Brain microvascular endothelial cell (primary cell): ENCODE measurements at regions not wholly inside any gene's neighbourhood (a gene's known extent, or its start where the extent isn't known, plus 50 kb on each side); places are given as distances from the start of the nearest gene placed in this dataset.

Experiments
- DNase-seq: peaks from one replicate; pipeline ENCODE4 v3.0.0-alpha.2; 2020
- H3K27ac ChIP-seq: fragments of 250-450 bp; sonication (Bioruptor Pico); 2 replicates; pipeline ENCODE4 v1.5.1; 2020; ENCODE audit warnings: mild to moderate bottlenecking, moderate library complexity
- H3K27me3 ChIP-seq: fragments of 250-450 bp; sonication (Bioruptor Pico); replicated peaks from 2 replicates; pipeline ENCODE4 v1.5.1; 2020; ENCODE audit warnings: mild to moderate bottlenecking
- H3K36me3 ChIP-seq: fragments of 250-450 bp; sonication (Bioruptor Pico); replicated peaks from 2 replicates; pipeline ENCODE4 v1.5.1; 2020; ENCODE audit warnings: mild to moderate bottlenecking
- H3K4me3 ChIP-seq: 2 replicates; pipeline ENCODE4 v1.5.1; 2011; ENCODE audit warnings: low read depth, mild to moderate bottlenecking, control low read depth, low read length, moderate library complexity
- in situ Hi-C: cut with HindIII; loops from 2 replicates; pipeline ENCODE4 v1.10.0; 2017; ENCODE audit warnings: low sequenced_read_pairs, low pct_ligation_motif_present
- TF ChIP-seq, protein P1 (sequence below): IDR thresholded peaks from 2 replicates; pipeline ENCODE4 v1.5.1; 2011; ENCODE audit warnings: low read depth, mild to moderate bottlenecking, moderate library complexity, low read length, control low read depth, inconsistent platforms; ENCODE audit errors: missing control alignments

DNA sequence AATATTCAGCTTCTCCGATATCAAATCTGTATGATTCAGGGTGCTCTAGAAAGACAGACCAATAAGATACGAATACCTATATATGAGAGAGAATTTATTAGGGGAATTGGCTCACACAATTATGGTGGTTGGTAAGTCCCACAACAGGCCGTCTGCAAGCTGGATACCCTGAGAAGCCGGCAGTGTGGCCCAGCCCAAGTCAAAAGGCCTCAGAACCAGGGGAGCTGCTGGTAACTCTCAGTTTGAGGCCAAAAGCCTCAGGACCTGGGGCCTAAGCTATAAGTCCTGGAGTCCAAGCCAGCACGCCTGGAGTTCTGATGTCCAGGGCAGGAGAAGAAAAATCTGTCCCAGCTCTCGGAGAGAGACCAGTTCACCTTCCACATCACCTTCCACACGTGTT is 318.7 kb downstream of the BRD1 start:
- no peak overlapping the region for H3K27ac ChIP-seq
- TF ChIP-seq, protein P1, sequence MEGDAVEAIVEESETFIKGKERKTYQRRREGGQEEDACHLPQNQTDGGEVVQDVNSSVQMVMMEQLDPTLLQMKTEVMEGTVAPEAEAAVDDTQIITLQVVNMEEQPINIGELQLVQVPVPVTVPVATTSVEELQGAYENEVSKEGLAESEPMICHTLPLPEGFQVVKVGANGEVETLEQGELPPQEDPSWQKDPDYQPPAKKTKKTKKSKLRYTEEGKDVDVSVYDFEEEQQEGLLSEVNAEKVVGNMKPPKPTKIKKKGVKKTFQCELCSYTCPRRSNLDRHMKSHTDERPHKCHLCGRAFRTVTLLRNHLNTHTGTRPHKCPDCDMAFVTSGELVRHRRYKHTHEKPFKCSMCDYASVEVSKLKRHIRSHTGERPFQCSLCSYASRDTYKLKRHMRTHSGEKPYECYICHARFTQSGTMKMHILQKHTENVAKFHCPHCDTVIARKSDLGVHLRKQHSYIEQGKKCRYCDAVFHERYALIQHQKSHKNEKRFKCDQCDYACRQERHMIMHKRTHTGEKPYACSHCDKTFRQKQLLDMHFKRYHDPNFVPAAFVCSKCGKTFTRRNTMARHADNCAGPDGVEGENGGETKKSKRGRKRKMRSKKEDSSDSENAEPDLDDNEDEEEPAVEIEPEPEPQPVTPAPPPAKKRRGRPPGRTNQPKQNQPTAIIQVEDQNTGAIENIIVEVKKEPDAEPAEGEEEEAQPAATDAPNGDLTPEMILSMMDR, result no peak
- H3K36me3 ChIP-seq, result no peaks in the 10 kb centered on the region
- H3K4me3 ChIP-seq, result no peak overlapping the region
- no peak for DNase-seq
- H3K27me3 ChIP-seq, result no peaks in the 10 kb centered on the region
- in situ Hi-C loops, result no loop called here

DNA sequence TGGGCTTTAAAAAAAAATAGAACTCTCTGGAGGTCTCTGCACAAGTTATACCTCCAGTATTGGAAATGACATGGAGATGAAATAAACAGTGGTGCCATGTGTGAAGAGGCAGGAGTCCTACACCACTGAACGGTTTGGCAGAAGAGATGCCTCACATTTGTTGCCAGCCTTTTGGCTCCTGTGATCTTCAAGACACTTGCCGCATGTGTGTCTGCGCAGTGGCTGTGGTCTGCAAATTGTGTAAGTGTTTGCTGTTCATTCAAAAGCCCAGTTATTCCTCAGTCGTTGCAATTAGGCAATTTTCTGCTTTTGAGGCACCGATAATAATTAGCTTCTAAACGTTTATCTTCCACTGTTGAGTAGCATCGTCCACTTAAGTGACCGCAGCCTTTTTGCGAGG is 319.1 kb downstream of the BRD1 start:
- Histone ChIP-seq H3K27ac (no peak overlapping the region), H3K4me3 (no peak overlapping the region), H3K36me3 (no peaks in the 10 kb centered on the region), H3K27me3 (no peaks in the 10 kb centered on the region)
- DNase-seq, result no peak
- TF ChIP-seq, protein P1, result no peak
- in situ Hi-C loops, result no loop called here

DNA sequence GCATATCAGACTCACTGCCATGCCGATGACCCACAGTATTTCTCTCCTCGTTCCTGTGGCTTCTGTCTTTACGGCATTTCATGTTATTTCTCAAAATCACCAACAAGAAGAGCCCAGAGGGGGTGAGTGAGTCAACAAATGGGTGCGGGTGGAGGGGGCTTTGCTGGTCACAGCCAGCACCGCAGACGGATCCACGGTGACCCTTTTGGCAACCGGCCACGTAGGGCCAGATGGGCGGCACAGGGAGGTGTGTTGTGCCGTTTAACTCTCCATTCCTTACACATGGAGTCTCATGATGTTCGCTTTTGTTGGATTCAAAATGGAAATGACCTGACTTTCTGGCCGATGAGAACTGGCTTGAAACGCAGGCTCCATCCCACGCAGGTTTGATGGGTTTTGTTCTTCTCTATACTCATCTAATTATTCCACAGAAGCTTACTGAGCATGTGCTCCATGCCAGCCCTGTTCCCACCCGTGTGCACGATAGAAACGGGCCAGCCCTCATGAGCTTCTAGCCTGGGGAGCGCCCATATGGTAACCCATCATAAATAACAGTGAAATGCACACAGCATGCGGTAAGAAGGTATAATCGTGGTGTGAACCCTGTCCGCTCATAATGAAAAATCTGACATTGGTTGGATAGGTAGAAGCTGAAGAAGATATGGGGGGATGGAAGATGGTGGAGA is 319.9 kb downstream of the BRD1 start:
- TF ChIP-seq, protein P1, result no peak
- H3K4me3 ChIP-seq, result no peak overlapping the region

DNA sequence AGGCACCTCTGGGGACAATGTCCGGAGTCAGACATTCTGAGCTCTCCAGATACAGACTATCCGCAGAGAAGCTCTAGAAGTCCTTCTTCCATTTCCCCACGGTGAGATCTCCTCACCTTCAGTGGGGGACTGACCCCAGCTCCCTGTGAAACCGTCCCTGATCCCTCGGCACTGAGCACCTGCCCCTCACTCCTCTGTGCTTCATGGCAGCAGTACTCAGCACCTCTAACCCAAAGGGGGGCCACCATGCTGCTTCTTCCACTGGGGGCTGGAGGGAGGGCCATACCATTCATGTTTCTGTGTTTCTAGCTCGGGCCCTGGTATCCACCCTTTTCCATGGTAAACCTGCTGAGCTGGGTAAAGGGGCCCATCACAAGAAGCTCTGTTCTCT is 321.7 kb downstream of the BRD1 start:
- TF ChIP-seq, protein P1, result no peak
- Histone ChIP-seq H3K27me3 (no peaks in the 10 kb centered on the region), H3K36me3 (no peaks in the 10 kb centered on the region), H3K27ac (no peak overlapping the region), H3K4me3 (no peak overlapping the region)
- in situ Hi-C loops, result no loop called here
- no peak for DNase-seq

More for the DNA sequence above, 319.9 kb downstream of the BRD1 start:
- Histone ChIP-seq H3K27ac (no peak overlapping the region), H3K36me3 (no peaks in the 10 kb centered on the region), H3K27me3 (no peaks in the 10 kb centered on the region)
- in situ Hi-C loops, result no loop called here
- no peak for DNase-seq

DNA sequence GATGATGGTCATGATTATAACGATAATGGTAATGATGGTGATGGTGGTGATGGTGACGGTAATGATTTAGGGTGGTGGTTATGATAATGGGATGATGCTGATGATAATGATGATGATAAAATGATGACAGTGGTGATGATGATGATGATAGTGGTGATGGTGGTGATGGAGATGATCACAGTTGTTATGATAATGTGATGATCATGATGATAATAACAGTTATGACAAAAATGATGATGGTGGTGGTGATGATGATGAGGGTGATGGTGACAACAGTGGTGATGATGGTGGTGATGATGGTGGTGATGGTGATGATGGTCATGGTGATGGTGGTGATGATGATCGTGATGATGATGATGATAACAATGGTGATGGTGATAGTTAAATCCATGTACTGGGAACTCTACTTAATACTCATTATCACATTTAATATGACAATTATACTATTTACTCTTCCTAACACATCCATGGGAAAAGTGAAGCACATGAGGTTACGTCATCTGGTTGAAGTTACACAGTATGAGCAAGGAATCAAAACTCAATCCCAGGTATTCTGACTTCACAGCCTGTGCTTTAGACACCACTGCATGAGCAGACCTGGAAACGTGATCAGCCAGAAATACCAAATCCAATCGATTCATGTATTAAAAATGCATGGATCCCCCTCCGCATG is 322.2 kb downstream of the BRD1 start:
- H3K36me3 ChIP-seq, result no peaks in the 10 kb centered on the region
- no peak for DNase-seq
- H3K27ac ChIP-seq, result no peak overlapping the region
- in situ Hi-C loops, result no loop called here
- TF ChIP-seq, protein P1, result no peak
- no peak overlapping the region for H3K4me3 ChIP-seq
- H3K27me3 ChIP-seq, result no peaks in the 10 kb centered on the region
